NCI-H460 (cell line): ENCODE measurements at regions not wholly inside any gene's neighbourhood (a gene's known extent, or its start where the extent isn't known, plus 50 kb on each side); places are given as distances from the start of the nearest gene placed in this dataset.

Source experiments
- DNase-seq: peaks from one replicate; pipeline ENCODE4 v3.0.0-alpha.2; 2016; ENCODE audit warnings: low read depth; ENCODE audit errors: extremely low read depth
- small RNA-seq, 2 experiments: library from RNA; depleted of rRNA; stranded (forward); fragments of <200 nt; gene quantifications; one replicate each; pipeline ENCODE3, GENCODE V24; 2014

DNA sequence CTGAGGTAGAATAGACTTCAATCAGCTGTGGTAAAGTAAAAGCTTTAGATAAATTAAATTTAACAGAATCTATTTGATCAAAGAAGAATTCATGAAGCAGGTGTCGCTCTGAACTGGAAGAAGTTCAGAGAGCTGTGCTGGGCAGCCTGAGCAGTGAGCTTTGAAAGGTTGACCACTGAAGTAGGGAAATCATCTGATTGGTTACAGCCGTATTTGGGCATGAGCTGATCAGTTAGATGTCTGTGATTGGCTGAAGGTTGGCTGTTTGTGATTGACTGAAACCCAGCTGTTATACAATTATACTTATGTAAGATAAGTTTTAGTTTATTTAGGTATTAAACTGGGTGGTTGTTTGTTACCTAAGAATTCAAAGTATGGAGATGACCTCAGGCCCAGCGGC, 1174.6 kb downstream of the CDH9 start:
- DNase-seq = no peak

DNA sequence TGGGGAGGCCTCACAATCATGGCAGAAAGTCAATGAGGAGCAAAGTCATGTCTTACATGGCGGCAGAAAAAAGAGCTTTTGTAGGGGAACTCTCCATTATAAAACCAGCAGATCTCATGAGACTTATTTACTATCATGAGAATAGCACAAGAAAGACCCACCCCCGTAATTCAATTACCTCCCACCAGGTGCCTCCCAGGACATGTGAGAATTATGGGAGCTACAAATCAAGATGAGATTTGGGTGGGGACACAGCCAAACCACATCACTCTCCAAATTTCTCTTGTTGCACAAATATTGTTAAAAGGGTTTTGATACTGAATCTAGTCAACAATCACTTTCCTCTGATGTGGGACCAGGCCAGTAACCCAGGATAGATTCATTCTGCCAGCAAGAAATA, 1176.1 kb downstream of the CDH9 start:
- DNase-seq = no peak

DNA sequence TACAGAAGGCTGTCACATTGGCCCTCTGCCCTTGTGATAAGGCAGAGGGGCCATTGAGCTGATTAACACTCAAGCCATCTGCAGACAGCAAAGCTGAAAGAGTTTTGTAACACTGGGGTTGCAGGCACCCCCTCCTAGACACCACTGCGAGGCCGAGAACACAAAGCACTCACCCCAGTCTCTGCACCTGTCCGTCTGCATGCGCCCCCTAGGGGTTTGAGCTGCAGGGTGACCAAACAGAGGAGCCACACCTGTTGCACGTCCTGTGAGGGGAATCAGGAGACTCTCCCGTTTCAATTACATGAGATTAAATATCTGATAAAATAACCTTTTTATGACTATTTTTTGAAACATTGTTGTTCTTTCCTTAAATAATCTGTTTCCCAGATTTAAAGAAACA, 1180.4 kb downstream of the CDH9 start:
- no peak for DNase-seq

DNA sequence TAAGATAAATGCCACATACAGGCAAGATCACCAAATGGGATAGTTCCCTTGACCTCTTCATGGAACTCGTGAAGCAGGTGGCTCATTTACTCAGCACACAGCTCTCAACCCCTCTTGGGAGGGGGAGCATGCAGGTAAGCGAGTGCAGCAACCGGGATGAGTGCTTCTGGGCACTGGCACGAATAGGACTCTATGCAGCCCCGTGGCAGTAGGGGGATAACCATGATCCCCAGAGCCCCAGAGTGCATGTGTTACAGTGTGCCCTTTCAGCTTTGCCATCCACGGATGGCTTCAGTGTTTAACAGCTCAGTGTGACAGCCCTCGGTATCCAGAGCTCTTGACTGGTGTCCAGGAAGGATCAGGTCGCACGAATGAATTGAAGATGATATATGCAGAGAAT, 1187.1 kb downstream of the CDH9 start:
- DNase-seq = no peak

DNA sequence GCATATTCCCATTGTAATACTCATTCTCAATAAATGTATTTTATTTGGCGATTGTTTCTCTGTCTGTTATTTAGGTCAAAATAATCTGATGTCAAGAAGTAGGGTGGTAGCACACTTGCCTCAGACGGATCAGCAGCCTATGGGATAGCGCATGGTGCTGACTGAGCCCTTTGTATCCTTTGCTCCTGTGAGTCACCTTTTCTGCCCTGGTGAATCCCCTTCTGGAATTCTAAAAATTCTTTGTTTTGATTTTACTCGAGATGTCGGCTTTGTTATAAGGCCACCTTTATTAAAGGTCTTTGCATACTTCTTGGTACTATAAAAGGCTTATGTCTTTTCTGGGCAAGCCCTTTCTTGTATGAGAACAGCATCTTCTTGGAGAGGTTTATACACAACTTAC, 1187.8 kb downstream of the CDH9 start:
- no peak for DNase-seq

DNA sequence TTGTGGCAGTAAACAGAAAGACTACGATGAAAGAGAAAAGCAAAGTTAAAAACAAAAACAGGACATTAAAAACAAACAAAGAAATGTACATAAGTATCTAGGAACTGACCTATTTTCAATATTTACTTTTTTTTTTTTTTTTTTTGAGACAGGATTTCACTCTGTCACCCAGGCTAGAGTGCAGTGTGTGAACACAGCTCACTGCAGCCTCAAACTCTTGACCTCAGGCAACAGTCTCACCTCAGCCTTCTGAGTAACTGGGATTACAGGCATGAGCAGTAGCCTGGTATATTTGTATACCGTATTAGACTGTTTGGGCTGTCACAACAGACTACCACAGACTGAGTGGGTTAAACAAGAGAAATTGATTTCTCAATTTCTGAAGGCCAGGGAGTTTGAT, 1189.1 kb downstream of the CDH9 start:
- no peak for DNase-seq

DNA sequence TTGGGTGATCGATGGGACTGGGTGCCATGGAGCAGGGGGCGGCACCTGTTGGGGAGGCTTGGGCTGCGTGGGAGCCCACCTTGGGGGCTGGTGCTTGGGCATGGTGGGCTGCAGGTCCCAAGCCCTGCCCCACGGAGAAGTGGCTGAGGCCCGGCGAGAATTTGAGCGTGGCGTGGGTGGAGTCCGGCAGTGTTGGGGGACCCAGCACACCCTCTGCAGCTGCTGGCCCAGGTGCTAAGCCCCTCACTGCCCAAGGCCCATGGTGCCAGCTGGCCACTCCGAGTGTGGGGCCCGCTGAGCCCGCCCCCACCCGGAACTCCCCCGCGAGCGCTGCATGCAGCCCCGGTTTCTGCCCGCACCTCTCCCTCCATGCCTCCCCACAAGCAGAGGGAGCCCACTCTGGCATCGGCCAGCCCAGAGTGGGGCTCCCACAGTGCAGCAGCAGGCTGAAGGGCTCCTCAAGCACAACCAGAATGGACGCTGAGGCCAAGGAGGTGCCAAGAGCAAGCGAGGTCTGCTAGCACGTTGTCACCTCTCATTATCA, 1178.6 kb upstream of the CDH10 start:
- DNase-seq = no peak

Small RNA genes in the stretch of these regions (small RNA-seq; reads per million reads assigned to genes)
- 0 reads per million in 2 experiments for gene AC113347.2
- gene AC113347.3 = 0 reads per million in 2 experiments
- gene RNU4-43P = 0 reads per million in 2 experiments
